OCI-LY3 (cell line): ENCODE measurements at regions not wholly inside any gene's neighbourhood (a gene's known extent, or its start where the extent isn't known, plus 50 kb on each side); places are given as distances from the start of the nearest gene placed in this dataset.

Experiments used
- EZH2phosphoT487 ChIP-seq: fragments of 200-600 bp; shearing (Covaris generic); IDR thresholded peaks from 2 replicates; pipeline ENCODE4 v1.6.1; 2018; ENCODE audit warnings: antibody characterized with exemption, mixed run types, low read depth
- TF ChIP-seq, protein P1 (sequence below): fragments of 200-600, 300-600 bp; sonication (generic); IDR thresholded peaks from 2 replicates; pipeline ENCODE4 v1.5.1; 2014; ENCODE audit warnings: antibody characterized with exemption, low read length, low read depth

GRCh38 chr2:228268301-228268700 is 86.8 kb upstream of the SPHKAP start:
- TF ChIP-seq, protein P1, sequence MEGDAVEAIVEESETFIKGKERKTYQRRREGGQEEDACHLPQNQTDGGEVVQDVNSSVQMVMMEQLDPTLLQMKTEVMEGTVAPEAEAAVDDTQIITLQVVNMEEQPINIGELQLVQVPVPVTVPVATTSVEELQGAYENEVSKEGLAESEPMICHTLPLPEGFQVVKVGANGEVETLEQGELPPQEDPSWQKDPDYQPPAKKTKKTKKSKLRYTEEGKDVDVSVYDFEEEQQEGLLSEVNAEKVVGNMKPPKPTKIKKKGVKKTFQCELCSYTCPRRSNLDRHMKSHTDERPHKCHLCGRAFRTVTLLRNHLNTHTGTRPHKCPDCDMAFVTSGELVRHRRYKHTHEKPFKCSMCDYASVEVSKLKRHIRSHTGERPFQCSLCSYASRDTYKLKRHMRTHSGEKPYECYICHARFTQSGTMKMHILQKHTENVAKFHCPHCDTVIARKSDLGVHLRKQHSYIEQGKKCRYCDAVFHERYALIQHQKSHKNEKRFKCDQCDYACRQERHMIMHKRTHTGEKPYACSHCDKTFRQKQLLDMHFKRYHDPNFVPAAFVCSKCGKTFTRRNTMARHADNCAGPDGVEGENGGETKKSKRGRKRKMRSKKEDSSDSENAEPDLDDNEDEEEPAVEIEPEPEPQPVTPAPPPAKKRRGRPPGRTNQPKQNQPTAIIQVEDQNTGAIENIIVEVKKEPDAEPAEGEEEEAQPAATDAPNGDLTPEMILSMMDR, result no peak
- no peak for TF ChIP-seq EZH2phosphoT487
